GM18870 (cell line): ENCODE measurements at regions not wholly inside any gene's neighbourhood (a gene's known extent, or its start where the extent isn't known, plus 50 kb on each side); places are given as distances from the start of the nearest gene placed in this dataset.
A peak's percentile ranks its signal among the peaks of the same experiment; 100 is the strongest.

ENCODE experiments used
- ATAC-seq: cut with Tn5 transposase; IDR thresholded peaks from one replicate; pipeline ENCODE4 v1.9.1; 2021; ENCODE audit warnings: moderate library complexity; ENCODE audit not compliant: unreplicated experiment

DNA sequence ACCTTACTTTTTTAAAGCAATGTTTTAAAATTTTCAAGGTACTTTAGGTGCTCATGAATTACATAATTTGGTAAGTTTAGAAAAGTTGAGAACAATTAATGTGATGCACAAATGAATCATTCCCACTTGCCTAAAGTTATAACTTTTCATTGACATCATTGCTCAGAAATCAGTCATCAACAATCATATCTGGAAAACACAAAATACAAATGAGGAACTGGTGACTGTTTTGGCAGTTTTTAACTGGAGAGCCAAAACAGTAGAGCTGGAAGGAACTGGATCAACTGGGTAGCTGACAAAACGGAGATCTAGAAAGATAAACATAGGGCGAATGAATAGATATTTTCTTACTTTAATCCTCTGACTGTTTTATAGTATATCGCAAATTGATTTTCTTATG is 767.1 kb downstream of the IGSF11 start:
- ATAC-seq, result no peak

DNA sequence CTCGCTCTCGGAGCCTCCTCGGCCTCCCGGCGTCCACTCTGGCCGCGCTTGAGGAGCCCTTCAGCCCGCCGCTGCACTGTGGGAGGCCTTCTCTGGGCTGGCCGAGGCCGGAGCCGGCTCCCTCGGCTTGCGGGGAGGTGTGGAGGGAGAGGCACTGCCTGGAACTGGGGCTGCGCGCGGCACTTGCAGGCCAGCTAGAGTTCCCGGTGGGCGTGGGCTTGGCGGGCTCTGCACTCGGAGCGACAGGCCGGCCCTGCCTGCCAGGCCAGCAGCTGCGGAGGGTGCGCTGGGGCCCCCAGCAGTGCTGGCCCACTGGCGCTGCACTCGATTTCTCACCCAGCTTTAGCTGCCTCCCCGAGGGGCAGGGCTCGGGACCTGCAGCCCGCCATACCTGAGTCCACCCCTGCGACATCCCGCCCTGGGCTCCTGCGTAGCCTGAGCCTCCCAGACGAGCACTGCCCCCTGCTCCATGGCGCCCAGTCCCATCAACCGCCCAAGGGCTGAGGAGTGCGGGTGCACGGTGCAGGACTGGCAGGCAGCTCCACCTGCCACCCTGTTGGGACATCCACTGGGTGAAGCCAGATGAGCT is 765.0 kb downstream of the IGSF11 start:
- ATAC-seq, result no peak

DNA sequence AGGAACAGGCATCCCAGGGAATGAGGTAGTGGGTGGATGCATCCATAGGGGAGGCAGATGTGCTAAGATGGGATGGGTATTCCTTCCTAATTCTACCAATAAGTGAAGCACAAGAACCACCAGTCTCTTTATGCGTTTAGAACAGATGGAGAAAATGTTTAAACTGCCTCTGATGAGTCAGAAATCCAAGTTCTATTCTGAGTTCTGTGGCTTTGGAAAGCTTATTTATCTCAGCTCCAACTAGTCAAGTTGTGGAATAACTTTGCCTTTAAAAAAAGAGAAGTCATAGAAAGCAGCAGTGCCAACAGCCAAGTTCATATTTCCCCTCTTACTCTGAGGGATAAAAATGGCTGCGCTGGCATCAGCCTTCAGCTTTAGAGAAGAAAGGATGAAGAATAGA is 761.7 kb downstream of the IGSF11 start:
- no peak for ATAC-seq

DNA sequence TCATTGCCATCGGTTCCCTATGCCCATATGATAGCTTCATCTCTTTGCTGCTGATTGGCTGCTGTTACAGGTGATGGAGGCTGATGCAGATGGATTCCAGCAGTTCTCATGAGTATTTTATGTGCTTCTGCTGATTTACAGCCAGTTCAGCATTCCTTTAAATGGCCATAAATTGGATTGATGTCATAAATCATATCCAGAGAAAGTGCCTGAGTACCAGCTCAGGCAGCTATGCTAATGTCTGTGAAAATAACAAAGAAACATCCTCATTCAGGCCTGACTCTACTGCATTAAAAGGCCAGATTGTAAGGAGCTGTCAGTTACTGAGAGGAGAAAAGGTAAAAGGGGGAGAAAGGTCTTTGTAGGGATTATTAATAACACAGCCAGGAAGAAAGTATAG is 756.8 kb downstream of the IGSF11 start:
- ATAC-seq, result no peak

DNA sequence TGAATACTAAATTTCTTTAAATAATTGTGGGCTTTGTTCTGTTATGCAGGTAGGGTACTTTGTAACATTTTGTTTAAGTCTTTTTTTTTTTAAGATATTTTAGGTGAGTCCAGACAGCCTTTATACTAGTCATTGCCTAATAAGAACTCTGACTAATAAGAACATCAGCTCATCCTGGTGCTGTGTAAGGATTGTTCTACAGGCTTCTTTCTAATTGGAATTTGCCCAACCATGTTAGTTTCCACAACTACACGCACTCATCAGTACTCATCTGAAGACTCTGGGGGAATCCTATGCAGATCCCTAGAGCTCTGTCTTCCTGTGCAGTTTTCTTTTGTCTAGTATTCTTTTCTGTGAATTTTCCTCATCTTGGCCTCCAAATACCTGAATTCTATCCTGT is 741.8 kb downstream of the IGSF11 start:
- ATAC-seq, result no peak

DNA sequence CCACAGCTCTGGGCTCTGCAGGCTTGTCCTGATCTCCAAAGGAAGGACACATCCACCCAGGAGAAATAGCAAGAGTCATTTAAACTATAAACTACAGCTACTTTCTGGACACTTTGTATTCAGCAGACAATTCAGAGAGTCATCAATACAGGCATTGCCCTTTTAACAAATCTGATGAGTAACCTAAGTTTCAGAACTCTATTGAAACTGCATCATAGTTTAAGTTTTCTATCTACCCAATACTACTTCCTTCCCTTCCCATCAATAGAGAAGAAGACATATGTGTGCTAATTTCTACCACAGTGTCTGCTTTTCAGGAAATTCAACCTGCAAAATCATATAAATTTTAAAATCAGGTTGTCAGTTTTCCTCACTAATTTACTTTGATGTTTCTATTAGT is 736.5 kb downstream of the IGSF11 start:
- ATAC-seq, result no peak

DNA sequence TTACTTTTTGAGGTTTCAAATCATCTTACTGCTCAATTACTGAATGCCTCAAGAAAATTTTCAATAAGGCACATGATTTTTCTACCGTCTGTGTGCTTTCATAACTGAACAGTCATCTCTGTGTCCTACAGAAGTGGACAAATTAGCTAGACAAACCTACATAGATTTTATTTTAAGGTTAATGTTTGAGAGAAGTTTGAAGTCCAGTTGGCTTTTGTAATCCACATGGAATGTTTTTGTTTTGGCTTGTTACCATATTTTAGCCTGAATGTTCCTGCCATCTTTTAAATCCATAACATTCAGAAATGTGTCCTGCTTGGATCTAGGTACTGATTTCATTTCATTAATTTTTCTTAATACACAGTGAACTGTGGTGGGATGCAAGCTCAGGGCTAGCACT is 730.1 kb downstream of the IGSF11 start:
- no peak for ATAC-seq

DNA sequence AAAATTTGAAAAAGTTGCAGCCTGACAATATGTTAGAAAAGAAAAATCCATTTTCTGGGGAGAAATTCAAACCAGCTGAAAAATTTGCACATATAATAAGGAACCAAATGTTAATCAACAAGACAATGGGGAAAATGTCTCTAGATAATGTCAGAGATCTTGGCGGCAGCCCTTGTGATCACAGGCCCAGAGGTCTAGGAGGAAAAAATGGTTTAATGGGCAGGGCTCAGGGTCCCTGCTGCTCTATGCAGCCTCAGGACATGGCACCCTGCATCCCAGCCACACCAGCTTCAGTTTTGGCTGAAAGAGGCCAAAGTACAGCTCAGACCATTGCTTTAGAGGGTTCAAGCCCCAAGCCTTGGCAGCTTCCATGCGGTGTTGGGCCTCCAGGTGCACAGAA is 701.9 kb downstream of the IGSF11 start:
- ATAC-seq, result no peak

DNA sequence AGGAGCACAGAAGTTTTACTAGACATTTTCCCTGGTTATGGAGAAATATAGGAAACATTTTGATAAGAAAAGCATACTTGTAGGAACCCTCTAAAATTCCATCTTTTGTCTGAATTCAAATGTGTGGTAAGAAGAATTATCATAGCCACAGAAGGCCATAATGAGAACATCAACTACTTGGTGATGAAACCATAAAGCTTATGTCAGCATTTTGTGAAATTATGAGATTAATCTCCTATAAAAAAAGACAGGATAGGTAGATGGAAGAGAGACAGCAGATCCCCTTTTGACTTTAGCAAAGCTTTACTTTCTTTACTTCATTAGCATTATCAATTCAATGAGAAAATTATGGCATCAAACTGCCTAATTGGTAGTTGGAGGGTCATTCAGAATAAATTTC is 697.0 kb downstream of the IGSF11 start:
- no peak for ATAC-seq

DNA sequence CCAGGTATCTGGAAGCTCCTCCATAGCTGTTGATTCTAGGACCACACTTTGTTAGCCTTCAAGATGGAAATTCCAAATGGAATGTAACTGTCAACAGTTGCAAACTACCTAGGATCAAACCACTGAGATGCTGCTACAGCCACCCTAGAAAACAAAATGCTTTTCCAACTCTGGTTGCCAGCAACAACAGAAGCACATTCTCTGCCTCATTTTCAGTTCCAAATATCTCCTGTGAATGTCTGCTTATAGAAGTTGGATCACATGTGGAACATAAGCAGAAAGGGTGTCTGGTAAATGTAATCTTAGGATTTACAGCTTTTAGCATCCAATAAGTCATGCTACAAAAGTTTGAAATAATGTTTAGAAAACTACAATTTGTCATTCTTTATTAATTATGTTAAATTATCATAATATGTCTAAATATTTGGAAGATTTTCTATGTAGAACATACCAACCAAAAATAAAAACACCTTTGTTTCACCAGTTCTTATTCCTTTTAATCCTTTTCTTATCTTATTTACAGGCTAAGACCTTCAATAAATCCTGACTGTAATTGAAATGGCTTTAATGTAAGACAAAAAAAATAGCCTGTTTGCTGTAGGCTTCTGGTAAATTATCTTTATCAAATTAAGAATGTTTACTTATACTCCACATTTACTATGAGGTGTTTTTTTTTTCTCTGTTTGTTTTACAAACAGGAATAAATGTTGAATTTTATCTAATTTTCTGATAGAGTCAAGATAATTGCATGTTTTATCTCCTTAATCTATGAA is 687.1 kb downstream of the IGSF11 start:
- no peak for ATAC-seq

DNA sequence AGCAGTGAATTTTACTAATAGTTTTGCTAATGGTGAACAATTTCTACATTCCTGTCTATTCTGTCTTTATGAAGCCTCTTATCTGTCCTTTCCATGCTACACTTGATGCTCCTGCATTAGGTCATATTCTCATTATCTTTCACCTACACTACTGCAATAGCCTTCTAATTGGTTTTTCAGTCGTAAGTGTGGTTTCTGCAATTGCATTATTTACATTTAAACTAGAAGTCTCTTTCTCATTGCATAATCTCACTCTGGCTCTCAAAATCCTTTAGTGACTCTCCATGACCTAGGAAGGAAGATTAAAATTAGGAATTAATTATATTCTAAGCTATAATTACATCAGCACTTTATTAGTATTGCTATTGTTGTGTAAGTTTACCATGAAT is 686.5 kb downstream of the IGSF11 start:
- ATAC-seq, result no peak

DNA sequence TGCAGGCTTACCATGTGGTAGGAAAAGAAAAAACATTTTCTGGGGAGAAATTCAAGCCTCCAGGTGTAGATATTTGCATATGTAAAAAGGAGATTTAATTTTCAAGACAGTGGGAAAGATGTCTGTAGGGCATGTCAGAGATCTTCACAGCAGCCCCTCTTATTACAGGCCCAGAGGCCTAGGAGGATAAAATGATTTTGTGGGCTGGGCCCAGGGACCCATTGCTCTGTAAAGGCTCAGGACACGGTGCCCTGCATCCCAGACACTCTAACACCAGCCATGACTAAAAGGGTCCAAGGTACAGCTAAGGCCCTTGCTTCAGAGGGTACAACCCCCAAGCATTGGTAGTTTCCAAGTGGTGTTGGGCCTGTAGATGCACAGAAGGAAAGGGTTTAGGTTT is 680.1 kb downstream of the IGSF11 start:
- ATAC-seq, result no peak

DNA sequence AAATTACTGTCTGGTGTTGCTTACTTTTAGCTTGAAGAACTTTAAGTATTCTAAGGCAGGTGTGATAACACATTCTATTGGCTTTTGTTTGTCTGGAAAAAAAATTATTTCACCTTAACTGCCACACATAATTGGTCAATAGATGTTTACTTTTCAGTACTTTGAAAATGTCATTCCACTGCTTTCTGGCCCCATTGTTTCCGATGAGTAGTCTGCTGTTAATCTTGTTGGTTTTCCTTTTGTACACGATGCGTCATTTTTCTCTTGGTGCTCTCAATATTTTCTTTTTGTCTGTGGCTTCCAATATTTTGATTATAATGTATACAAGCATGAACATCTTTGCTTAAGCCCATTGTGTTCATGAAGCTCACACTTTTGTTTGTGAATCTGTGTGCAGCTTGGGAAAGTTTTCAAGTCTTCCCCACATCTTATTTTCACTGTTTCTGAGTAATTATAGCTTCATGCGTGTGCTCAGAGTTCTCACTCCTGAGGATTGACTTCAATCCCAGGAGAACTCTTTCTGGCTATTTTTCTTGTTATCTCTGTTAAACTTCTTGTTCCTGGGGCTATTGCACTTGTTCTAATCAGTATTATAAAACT is 664.7 kb downstream of the IGSF11 start:
- no peak for ATAC-seq

DNA sequence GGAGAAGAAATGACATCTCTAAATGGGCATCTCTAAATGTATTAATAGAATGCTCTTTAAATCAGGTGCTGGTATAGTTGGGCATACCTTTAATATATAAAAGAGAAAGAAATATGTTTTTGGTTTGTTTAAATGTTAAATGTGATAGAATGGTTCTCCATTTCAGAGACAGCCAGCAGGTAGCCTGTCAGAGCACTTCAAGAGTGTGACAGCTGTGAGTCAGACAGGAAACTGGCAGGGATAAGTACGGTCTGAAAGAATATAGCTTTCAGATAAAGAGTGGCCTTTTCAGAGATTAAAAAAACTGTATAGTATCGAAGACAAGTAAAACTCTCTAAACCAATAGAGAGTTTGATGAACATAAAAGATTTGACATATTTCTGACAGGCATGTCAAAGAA is 654.1 kb downstream of the IGSF11 start:
- ATAC-seq, result no peak

DNA sequence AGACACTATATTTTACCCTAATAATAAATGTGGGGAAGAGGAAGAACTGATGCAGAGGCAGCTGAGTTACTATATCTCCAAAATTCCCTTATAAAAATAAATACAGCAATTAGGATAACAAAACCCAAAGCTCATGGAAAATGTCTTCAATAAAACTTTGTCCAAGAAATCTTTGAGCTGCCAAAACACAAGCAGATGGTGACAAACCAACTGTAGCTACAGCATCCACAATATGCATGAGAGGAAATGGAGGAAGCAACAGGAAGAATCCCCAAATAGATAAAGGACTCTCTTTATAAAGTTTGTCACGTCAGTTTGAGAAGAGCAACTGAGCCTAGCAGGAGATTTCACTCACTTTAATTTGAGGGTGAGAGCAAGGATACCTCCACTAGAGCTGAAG is 638.2 kb downstream of the IGSF11 start:
- no peak for ATAC-seq

DNA sequence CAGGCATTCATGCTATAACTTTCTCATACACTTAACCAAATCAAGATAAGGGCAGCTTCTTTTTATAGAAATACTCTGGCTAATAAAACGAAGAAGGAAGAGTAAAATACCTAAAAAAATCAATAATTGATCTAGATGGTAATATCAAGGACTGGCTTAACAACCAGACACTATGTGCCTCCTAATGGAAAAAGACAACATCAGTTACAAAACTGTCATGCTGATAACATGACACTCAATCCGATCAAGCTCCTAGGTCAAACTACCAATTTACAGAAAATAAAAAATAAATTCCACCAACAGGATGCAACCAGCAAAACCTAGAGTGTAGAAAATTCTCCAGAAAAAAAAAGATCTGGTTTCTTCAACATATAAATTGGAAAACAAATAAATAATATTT is 634.6 kb downstream of the IGSF11 start:
- no peak for ATAC-seq

DNA sequence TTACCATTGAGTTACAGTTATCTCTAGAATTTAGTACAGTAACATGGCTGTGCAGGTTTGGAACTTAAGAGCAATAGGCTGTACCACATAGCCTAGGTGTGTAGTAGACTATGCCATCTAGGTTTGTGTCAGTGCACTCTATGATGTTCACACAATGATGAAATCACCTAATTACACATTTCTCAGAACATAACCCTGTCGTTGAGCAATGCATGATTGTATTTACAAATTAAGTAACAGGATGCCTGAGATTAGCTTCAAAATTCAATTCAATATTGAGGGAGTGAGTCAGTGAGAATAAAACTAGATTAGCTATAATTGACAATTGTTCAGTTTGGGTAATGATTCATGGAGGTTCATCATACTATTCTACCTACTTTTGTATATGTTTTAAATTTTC is 633.8 kb downstream of the IGSF11 start:
- ATAC-seq, result no peak

DNA sequence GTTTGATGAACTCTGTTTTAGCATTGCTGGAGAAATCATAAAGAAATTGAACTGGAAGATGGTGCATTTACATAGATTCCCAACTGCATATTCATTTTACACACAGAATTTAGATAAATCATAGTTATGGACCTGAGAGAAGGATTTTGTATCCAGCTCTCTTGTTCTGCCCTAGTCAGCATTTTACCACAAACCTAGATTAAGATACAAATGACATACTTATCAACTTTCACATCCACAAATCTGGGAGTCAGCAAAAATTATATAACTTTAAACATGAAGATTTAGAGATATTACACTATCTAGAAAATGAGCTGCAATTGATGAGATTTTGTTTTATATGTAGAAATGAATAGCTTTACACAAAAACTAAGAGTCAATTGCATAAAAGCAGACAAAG is 632.8 kb downstream of the IGSF11 start:
- no peak for ATAC-seq

DNA sequence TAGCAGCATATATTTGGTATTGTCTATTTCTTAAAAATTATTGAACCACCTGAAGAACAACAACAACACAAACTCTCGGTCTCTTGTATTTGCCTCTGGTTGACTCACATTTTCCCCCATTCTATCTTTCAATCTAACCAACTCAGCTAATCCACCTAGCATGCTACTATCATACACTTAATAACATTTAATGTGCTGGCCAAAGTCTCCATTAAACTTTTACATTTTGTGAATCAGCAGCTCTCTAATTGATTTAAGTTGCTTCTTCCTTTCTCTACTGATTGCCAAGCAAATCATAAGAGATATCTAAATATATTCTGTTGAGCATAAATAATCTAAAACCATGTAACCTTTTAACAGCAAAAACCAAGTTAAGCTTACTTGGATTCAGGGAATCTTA is 631.7 kb downstream of the IGSF11 start:
- no peak for ATAC-seq

DNA sequence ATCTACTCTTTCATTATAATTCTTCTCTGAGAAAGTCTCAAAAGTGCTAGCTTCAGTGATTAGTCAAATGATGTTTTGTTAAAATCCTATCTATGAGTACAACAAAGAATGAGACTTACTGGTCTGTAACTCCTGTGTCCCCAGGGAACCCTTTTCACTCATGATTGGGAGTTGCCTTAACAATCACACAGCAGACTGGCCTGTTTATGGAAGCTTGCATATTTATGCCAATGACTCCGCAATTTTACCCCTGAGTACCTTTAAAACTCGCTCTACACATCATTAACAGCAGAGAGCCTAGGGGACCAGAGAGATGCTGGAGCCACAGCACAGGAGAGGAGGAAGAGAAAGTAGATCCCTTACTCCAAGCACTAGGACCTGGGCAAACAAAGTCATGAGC is 628.1 kb downstream of the IGSF11 start:
- no peak for ATAC-seq

DNA sequence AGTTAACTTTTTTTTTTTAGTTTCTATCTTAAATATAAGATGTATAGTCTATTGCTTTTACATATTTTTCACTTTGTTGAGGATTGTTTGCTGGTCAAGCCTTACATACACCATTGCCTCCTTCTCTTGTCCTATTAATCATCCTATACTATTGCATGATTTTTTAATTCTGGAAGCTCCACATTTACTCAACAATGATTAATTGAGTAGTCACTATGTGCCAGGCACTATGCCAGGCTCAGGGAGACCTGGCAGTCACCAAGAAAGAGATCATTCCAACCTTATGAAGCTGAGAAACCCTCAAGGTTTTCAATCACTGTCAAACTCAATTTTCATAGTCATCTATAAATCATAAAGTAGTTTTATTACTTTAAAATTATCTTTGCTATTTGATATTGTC is 626.2 kb downstream of the IGSF11 start:
- no peak for ATAC-seq

DNA sequence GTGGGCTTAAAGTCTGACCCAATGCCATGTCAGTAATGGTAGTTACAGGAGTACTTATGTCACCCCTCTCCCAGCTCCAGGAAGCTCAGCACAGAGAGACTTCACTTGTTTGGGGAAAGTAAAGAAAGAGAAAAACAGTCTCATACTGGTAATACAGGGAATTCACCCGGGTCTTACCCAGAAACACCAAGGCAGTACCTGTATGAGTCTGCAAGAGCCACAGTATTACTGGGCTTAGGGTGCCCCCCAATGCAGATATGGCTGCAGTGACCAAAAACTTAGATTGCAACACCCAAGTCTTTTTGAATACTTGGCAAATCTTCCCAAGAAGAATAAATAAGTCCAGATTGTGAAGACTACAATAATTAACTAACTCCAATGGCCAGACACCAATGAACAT is 622.1 kb downstream of the IGSF11 start:
- ATAC-seq, result peak; percentile 89
